Nephron progenitor cell (in vitro differentiated cells): ENCODE measurements at regions not wholly inside any gene's neighbourhood (a gene's known extent, or its start where the extent isn't known, plus 50 kb on each side); places are given as distances from the start of the nearest gene placed in this dataset.

Experiments used
- DNase-seq: peaks from one replicate; pipeline ENCODE4 v3.0.0; 2021
- H3K27ac Mint-ChIP-seq: 2 replicates; pipeline ENCODE4 v1.8.0; 2021; ENCODE audit warnings: mild to moderate bottlenecking, moderate library complexity, mixed read lengths
- H3K27me3 Mint-ChIP-seq: 2 replicates; pipeline ENCODE4 v1.8.0; 2021; ENCODE audit warnings: mild to moderate bottlenecking, low read depth, mixed read lengths; ENCODE audit not compliant: poor library complexity
- H3K36me3 Mint-ChIP-seq: 2 replicates; pipeline ENCODE4 v1.8.0; 2021; ENCODE audit warnings: low read depth, mixed read lengths
- H3K4me1 Mint-ChIP-seq: 2 replicates; pipeline ENCODE4 v1.8.0; 2021; ENCODE audit warnings: mixed read lengths
- H3K4me3 Mint-ChIP-seq: 2 replicates; pipeline ENCODE4 v1.8.0; 2021; ENCODE audit warnings: mild to moderate bottlenecking, moderate library complexity, mixed read lengths
- H3K9me3 Mint-ChIP-seq: 2 replicates; pipeline ENCODE4 v1.8.0; 2021; ENCODE audit warnings: mild to moderate bottlenecking, moderate library complexity, mixed read lengths
- TF ChIP-seq, protein P1 (sequence below): fragments of 200-600 bp; sonication (generic); IDR thresholded peaks from 2 replicates; pipeline ENCODE4 v1.5.0; 2021; ENCODE audit warnings: antibody characterized with exemption

DNA sequence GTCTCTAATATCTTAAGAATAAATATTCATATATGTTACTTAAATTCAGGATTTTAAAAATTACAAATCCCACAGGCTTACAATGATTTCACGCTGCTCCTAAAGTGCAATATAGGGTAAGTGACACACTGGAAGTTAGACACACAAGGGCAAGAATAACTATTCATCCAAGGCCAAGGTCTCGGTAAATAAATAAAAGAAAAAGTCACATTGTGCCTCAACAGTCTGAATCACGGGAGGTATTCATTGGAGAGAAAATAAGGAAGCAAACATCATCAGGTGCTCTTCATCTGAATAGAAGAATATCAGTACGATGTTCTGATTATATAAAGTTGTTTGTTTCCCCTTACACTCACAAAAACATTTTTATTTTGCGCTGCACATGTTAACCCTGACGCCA is 820.2 kb downstream of the TRIB2 start:
- H3K27ac Mint-ChIP-seq: no peak overlapping the region
- peaks cover 4% of the 10 kb centered on the region for H3K9me3 Mint-ChIP-seq
- H3K4me1 Mint-ChIP-seq: peaks cover 1% of the 10 kb centered on the region
- H3K4me3 Mint-ChIP-seq: no peak overlapping the region
- TF ChIP-seq, protein P1, sequence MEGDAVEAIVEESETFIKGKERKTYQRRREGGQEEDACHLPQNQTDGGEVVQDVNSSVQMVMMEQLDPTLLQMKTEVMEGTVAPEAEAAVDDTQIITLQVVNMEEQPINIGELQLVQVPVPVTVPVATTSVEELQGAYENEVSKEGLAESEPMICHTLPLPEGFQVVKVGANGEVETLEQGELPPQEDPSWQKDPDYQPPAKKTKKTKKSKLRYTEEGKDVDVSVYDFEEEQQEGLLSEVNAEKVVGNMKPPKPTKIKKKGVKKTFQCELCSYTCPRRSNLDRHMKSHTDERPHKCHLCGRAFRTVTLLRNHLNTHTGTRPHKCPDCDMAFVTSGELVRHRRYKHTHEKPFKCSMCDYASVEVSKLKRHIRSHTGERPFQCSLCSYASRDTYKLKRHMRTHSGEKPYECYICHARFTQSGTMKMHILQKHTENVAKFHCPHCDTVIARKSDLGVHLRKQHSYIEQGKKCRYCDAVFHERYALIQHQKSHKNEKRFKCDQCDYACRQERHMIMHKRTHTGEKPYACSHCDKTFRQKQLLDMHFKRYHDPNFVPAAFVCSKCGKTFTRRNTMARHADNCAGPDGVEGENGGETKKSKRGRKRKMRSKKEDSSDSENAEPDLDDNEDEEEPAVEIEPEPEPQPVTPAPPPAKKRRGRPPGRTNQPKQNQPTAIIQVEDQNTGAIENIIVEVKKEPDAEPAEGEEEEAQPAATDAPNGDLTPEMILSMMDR: no peak
- no peak for DNase-seq
- no peaks in the 10 kb centered on the region for H3K36me3 Mint-ChIP-seq
- peaks cover 1% of the 10 kb centered on the region for H3K27me3 Mint-ChIP-seq

DNA sequence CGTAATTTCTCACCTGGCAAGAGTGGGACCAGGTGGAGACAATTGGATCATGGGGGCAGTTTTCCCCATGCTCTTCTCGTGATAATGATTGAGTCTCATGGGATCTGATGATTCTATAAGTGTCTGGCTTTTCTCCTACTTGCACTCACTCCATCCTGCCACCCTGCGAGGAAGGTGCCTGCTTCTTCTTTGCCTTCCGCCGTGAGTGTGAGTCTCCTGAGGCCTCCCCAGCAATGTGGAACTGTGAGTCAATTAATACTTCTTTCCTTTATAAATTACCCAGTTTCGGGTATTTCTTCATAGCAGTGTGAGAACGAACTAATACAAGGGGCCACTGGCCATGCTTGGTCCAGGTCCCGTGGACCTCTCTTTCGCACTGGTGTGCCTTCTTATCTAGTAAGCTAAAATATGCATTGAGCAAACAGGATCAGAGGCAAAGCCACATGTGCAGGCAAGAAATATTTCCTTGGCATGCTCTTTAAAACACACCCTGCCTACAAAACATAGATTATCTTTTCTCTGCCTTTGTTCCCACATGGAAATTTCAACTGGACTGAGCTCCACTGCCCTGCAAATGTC is 821.1 kb downstream of the TRIB2 start:
- peak overlapping the region; percentile 27 for H3K27ac Mint-ChIP-seq
- H3K4me3 Mint-ChIP-seq: no peak overlapping the region
- TF ChIP-seq, protein P1: no peak
- no peak for DNase-seq
- no peaks in the 10 kb centered on the region for H3K9me3 Mint-ChIP-seq
- H3K36me3 Mint-ChIP-seq: no peaks in the 10 kb centered on the region
- H3K4me1 Mint-ChIP-seq: no peaks in the 10 kb centered on the region
- H3K27me3 Mint-ChIP-seq: no peaks in the 10 kb centered on the region

DNA sequence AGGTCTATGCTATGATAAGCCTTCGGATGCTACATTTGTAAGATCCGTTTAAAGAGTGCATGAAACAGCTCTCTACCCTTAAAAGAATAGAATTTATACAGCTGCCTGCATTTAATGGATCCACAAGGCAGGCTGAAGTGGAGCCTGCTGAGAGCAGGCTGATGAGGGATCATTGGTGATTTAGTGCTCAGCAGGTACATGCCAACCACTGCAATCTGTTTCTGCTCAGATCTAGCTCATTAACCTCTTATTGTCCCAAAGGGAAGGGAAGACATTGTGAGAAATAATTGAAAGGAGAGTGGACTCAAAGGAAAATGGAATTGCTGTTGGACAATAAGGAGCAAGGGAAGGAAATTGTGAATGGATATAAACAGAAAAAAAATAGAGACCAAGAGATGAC is 822.6 kb downstream of the TRIB2 start:
- H3K27ac Mint-ChIP-seq: no peak overlapping the region
- H3K9me3 Mint-ChIP-seq: no peaks in the 10 kb centered on the region
- no peaks in the 10 kb centered on the region for H3K27me3 Mint-ChIP-seq
- H3K4me3 Mint-ChIP-seq: no peak overlapping the region
- H3K4me1 Mint-ChIP-seq: no peaks in the 10 kb centered on the region
- no peak for DNase-seq
- H3K36me3 Mint-ChIP-seq: no peaks in the 10 kb centered on the region
- TF ChIP-seq, protein P1: no peak

DNA sequence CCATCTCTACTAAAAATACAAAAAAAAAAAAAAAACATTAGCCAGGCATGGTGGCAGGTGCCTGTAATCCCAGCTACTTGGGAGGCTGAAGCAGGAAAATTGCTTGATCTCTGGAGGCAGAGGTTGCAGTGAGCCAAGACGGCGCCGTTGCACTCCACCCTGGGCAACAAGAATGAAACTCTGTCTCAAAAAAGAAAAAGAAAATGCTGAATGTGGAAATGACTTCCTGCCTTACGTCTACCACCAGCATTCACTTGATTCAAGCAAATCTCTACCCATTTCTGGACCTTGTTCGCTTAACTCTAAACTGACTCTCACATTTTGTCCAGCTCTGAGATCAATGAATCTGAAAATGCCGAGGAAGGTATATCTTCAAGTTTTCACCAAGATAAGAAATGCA is 825.3 kb downstream of the TRIB2 start:
- TF ChIP-seq, protein P1: no peak
- DNase-seq: no peak
- Mint-ChIP-seq H3K4me3 (no peak overlapping the region), H3K9me3 (no peaks in the 10 kb centered on the region), H3K36me3 (no peaks in the 10 kb centered on the region), H3K27me3 (no peaks in the 10 kb centered on the region), H3K27ac (no peak overlapping the region), H3K4me1 (no peaks in the 10 kb centered on the region)

DNA sequence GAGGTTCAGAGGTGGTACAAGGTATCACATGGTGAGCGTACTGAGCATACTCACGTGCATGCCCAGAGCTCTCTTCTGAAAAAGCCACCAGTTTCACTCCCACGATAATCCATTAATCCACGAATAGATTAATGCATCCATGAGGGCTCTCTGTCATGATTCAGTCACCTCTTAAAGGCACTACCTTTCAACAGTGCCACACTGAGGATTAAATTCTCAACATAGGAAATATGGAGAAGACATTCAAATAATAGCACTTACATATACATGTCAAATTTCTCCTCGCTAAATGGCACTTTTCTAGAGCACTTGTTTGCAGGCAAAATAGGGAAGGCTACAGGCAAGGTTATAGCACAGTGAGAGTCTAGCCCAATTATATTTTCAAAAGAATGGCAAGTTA is 825.9 kb downstream of the TRIB2 start:
- Mint-ChIP-seq H3K9me3 (no peaks in the 10 kb centered on the region), H3K27ac (no peak overlapping the region), H3K27me3 (no peaks in the 10 kb centered on the region), H3K4me1 (no peaks in the 10 kb centered on the region), H3K4me3 (no peak overlapping the region), H3K36me3 (no peaks in the 10 kb centered on the region)
- TF ChIP-seq, protein P1: no peak
- no peak for DNase-seq

DNA sequence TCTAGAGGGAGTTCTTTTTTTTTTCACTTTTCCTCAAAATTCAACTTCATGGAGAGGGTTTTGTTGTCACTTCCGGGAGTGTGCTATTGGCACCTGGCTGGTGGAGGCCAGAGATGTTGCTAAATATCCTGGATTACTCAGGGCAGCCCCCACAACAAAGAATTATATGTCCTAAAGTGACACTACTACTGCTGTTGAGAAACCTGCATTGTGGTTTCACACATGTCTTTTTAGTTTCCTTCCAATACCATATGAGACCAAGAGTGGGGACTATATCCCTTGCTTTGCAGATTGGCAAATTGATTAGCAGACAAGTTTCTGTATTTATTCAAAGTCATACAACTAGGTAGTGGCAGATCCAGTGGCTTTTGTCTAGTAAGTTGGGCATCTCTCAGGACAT is 826.8 kb downstream of the TRIB2 start:
- Mint-ChIP-seq H3K27ac (no peak overlapping the region), H3K4me1 (no peaks in the 10 kb centered on the region), H3K4me3 (no peak overlapping the region), H3K27me3 (no peaks in the 10 kb centered on the region), H3K9me3 (no peaks in the 10 kb centered on the region), H3K36me3 (no peaks in the 10 kb centered on the region)
- no peak for DNase-seq
- TF ChIP-seq, protein P1: no peak
